ENCODE measurements at regions not wholly inside any gene's neighbourhood (a gene's known extent, or its start where the extent isn't known, plus 50 kb on each side); places are given as distances from the start of the nearest gene placed in this dataset.

DNA sequence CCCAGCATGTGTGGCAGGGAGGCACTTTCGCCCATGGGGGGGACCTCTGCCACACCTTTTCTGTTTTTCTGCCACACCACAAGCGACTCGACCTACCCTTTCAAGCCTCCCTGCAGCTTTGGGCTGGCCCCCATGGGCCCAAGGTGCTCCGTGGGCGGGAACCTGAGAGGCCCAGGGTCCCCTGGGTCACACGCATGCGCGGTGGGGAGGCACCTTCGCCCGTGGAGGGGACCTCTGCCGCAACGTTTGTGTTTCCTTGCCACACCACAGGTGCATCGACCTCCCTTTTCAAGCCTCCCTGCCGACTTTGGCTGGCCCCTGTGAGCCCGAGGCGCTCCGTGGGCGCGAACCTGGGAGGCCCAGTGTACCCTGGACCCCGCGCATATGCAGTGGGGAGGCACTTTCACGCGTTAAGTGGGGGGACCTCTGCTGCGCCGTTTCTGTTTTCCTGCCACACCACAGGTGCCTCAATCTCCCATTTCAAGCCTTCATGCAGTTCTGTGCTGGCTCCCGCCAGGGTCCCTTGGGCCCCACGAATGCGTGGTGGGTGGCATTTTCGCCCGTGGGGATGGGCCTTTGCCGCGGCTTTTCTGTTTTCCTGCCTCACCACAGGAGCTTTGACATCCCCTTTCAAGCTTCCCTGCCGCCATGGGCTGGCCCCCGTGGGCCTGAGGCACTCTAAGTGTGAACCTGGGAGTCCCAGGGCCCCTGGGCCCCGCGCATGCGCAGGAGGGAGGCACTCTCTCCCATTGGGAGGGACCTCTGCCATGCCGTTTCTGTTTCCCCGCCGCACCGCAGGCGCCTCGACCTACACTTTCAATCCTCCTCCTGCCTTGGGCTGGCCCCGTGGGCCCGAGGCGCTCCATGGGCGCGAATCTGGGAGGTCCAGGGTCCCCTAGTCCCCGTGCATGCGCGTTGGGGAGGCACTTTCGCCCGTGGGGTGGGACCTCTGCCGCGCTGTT is 332.2 kb downstream of the ALG10 start:
- TF ChIP-seq, protein P1, sequence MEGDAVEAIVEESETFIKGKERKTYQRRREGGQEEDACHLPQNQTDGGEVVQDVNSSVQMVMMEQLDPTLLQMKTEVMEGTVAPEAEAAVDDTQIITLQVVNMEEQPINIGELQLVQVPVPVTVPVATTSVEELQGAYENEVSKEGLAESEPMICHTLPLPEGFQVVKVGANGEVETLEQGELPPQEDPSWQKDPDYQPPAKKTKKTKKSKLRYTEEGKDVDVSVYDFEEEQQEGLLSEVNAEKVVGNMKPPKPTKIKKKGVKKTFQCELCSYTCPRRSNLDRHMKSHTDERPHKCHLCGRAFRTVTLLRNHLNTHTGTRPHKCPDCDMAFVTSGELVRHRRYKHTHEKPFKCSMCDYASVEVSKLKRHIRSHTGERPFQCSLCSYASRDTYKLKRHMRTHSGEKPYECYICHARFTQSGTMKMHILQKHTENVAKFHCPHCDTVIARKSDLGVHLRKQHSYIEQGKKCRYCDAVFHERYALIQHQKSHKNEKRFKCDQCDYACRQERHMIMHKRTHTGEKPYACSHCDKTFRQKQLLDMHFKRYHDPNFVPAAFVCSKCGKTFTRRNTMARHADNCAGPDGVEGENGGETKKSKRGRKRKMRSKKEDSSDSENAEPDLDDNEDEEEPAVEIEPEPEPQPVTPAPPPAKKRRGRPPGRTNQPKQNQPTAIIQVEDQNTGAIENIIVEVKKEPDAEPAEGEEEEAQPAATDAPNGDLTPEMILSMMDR (IDR thresholded peaks at IDR 0.05; ENCODE audit: insufficient read depth, low read length, poor library complexity, severe bottlenecking), result no peak
- TF ChIP-seq EZH2phosphoT487 (conservative IDR thresholded peaks at IDR 0.05; ENCODE audit: low read length), result no peak
